NCI-H1092 treated with DMSO at 0.1 percent for 48 hours (cell line): ENCODE measurements at regions not wholly inside any gene's neighbourhood (a gene's known extent, or its start where the extent isn't known, plus 50 kb on each side); places are given as distances from the start of the nearest gene placed in this dataset.
A peak's percentile ranks its signal among the peaks of the same experiment; 100 is the strongest.
"Not testable (repeated sequence)": the region's sequence is repeated elsewhere in the genome, so short reads cannot be mapped to it uniquely, and the experiment has no call there.

Source experiments
- DNase-seq: peaks from one replicate; lab custom pipeline; 2025; lab: John Stamatoyannopoulos, UW

DNA sequence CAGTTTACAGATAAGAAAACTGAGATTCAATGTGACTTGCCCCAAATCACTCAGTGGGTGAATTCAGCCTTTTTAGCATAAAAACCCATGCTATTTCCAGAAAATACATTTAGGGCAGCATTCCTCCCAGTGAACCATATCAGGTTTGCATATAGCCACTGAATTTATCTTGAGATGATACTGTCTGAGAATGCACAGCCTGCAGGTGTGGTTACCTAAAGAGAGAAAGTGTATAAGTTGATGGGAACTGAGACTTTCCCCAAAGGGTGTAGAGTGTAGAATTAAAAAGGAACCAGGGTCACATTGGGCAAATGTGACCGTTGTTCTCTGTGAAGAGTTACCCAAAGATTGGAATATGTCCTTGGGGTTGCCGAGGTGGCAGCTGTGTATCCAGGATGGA is 100.0 kb upstream of the PIK3R1 start:
- DNase-seq, result no peak

DNA sequence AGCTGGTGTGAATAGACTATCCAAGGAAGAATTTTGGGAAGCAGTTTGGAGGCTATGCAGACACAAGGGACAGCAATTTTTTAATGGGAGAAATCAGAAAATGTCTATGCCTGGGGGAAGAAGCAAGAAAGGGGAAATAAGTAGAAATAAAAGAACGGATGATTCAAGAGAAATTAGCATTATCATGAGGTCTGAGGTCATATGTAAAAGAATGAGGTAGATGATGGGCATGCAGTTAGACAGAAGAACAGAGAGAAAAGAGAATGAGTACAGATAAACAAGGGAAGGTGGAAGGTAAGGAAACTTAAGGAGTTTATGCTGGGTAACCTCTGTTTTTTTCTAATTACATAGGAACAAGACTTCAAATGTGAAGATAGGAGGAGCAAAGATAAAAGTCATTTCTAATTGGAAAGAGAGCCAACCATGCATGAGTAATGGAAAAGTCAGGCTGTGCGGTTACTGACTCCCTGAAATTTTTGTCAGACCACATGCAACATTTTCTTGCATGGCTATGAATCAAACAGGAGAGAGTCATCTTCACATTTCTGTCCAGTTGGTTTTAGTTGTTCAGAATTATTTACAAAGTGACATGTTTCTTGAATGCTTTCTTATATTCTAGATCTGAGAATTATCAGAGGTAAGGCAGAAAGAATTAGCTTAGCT is 101.0 kb upstream of the PIK3R1 start:
- no peak for DNase-seq

DNA sequence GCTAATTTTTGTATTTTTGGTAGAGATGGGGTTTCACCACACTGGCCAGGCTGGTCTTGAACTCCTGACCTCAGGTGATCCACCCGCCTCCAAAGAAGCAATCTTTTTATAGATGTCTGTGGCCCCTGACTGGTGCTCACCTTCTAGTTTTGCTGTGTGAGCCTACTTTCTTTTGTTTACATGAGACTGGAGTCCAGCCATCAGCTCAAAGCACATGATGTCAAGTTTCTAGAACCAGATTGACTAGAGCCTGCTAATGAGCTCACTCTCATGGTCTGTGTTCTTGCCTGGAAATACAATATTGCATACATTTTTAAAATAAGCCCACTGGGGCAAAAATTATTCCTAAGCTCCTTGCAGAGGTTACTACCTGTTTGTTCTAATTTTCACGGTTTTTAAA is 102.9 kb upstream of the PIK3R1 start:
- no peak for DNase-seq

DNA sequence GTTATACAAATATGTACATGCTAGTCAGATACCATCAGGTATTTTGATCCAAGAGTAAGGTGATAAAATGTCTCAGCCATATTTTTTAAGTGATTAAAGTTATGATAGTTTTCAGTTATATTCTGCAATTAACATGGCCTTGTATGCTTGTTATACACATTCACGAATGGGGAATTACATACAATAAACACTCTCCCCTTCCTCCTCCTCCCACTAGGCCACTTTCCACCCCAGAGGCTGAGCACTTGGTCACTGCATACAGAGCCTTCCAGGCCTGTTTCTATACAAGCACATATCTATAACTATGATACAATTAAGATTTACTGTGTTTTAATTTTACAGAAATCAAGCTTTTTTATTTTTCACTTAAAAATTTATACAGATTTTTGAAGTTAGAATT is 104.7 kb upstream of the PIK3R1 start:
- no peak for DNase-seq

DNA sequence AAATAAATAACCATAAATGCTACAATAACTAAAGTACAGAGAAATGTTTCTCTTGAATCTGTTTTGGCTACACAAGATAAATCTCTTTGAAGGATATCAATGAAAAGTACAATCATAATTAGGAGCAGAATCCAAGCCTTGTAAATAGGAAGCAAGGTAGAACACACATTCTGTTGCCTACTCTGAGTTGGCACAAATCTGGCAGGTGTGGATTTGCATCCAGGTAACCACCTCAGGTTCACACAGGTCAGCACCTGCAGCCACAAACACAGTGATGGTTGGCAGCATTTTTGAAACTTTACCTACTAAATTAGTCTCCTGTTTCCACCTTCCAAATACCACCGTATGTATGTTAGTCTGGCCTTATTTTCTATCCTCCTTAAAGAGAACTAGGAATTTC is 105.3 kb upstream of the PIK3R1 start:
- DNase-seq, result no peak

DNA sequence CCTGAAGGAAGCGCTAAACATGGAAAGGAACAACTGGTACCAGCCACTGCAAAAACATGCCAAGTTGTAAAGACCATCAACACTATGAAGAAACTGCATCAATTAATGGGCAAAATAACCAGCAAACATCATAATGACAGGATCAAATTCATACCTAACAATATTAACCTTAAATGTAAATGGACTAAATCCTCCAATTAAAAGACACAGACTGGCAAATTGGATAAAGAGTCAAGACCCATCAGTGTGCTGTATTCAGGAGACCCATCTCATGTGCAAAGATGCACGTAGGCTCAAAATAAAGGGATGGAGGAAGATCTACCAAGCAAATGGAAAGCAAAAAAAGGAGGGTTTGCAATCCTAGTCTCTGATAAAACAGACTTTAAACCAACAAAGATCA is 111.3 kb upstream of the PIK3R1 start:
- not testable (repeated sequence) for DNase-seq

DNA sequence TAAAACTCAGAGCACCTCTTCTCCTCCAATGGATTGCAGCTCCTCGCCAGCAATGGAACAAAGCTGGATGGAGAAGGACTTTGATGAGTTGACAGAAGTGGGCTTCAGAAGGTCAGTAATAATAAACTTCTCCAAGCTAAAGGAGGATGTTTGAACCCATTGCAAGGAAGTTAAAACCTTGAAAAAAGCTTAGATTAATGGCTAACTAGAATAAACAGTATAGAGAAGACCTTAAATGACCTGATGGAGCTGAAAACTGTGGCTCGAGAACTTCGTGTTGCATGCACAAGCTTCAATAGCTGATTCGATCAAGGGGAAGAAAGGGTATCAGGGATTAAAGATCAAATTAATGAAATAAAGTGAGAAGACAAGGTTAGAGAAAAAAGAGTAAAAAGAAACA is 112.3 kb upstream of the PIK3R1 start:
- not testable (repeated sequence) for DNase-seq

DNA sequence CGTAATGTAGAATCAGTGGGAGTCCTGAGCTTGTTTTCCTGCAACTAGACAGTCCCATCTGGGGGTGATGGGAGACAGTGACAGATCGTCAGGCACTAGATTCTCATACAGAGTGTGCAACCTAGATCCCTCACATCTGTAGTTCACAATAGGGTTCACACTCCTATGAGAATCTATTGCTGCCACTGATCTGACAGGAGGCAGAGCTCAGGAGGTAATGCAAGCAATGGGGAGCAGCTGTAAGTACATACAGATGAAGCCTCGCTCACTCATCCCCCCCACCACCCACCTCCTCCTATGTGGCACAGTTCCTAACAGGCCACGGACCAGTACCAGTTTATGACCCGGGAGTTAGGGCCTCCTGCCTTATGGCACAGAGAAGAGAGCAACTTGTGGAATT is 116.2 kb upstream of the PIK3R1 start:
- DNase-seq, result no peak

DNA sequence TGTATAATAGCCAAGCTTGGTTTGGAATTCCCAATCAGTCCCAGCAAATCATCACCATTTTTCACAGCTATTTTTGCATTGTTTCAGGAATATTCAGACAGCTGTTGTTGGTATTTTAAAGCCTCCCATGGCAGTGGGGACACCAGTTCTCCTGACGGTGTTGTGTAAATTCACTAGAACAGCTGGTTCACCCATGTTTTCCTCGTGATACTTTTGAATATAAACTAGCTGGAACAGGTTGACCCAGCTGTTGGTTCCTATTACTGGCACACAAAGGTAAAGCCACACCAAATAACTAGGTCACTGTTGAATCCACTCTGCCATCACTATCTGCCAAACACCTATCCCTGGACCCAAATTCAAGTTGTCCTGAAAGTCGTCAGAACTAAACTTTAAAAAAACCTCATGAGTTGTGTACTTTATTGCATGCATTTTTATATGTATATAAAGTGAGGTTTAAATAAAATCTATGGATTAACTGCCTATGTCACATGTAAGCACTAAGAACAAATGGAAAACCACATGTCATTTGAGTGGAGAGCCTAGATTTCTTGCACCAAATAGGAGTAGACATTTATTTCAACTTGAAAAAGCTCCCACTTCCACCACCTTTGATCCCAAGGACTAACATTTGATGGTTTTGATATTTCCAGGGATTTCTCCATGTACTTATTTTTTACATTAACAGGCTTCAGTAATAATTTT is 121.9 kb upstream of the PIK3R1 start:
- no peak for DNase-seq

DNA sequence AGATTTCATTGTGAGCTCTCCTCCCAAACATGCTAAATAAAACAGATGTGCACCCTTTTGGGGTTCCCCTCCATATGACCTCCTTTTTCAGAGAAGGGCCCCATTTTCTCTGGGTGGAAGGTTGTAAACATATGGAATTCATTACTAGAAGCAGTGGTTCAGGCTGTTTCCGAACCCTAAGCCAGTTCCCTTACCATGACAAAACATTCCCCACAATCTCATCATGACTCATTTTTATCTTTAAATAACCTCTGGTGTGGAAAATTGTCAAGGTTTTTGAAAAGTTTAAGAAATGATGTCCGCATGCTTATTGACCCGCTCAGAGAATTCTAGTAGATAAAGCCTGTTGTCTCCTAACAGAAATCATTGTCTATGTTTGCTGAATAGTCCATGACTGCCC is 127.3 kb upstream of the PIK3R1 start:
- no peak for DNase-seq

DNA sequence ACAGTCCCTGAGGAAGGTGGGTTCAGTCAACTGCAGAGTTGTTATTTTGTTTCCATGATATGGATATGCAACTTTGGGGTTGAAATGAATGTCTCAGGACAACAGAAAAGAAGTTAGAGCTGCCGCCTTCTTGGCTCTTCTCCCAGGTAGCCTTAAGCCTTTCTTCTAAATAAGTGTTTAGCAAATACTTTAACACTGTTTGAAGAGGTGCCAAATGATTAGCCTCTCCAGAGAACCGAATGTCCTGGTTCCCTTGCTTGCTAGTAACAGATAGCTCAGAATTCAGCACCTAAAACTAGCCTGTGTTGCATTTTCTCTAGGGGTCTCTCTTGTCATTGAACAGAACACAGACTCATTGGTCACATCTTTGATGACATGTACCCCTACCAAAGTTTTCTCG is 127.7 kb upstream of the PIK3R1 start:
- no peak for DNase-seq

DNA sequence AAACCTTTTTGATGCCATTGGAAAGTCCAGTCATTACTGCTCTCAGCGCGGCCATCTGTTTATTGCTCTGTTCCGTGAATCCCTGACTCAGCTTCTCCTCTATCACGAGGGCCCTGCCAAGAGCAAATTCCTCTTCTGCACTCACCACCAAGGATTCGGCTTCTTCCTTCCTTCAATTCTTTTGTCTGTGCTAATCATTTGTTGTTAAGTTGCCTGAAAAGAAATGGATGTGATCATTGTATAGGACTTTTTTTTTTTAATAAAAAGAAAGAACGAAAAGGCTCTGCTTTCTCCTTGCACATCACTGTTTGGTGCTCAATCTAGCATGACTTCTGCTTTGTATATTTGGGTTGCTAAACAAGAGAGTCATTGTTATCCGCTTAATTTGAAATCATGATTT is 128.7 kb upstream of the PIK3R1 start:
- DNase-seq, result no peak

DNA sequence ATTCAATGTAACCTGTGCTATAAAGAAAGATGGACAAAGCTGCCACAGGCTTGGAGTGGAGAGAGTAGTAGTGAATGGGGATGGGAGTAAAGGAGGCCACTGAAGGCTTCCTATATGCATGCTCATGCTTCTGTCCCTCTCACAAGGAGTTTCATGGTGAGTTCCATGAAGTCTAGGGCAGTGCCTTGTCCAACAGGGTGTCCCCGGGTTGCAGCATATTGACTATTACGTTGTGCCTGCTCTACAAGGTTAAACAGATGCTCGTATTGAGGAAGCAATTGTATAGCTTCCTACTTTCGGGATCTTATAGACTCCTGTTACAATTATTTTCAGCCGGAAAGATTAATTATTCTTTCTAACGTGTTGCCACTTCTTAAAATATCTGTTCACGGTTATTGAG is 129.1 kb upstream of the PIK3R1 start:
- no peak for DNase-seq

DNA sequence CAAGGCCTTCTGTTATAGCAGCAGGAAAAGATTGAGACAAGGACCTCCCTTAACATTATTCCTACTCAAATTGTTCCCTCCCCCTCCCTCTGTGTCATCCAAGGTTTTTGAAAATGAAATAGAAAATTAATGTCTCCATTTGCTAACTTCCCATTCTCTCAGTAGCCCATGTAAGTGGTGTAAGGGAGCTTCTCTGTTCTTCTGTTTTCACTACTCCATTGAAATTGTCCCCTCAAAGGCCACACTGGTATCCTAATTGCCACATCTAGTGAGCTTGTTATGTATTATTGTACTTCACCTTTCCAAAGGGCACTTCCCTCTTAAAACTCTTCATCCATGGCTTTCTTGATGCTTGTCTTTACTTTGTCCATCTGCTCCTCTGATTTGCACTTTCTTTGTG is 131.2 kb upstream of the PIK3R1 start:
- DNase-seq, result no peak

DNA sequence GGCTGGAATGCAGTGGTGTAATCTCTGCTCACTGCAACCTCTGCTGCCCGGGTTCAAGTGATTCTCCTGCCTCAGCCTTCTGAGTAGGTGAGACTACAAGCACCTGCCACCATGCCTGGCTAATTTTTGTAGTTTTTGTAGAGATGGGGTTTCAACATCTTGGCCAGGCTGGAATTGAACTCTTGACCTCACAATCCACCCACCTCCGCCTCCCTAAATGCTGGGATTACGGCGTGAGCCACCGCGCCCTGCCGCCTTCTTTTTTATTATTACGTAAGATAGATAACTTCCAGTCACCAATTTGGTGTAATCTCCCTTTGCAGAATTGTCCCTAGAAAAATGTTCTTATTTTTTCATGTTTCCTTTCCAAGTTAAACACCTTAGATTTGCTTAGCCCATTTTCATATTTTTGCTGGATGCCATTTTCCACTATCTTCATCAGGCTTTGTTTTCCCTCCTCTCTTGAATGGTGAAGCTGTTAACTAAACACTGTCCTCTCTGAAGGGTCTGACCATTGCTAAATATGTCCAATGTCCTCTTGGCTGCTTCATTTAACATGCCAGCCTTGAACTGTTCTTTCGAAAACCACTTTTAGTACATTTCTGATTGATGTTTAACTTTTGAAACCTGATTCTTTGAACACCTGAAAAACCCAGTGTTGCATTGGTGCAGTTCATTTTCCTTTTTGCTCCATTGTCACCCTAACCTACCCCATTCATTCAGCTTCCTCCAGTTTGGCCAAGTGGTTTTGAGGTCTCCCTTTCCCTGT is 135.1 kb upstream of the PIK3R1 start:
- DNase-seq, result no peak

DNA sequence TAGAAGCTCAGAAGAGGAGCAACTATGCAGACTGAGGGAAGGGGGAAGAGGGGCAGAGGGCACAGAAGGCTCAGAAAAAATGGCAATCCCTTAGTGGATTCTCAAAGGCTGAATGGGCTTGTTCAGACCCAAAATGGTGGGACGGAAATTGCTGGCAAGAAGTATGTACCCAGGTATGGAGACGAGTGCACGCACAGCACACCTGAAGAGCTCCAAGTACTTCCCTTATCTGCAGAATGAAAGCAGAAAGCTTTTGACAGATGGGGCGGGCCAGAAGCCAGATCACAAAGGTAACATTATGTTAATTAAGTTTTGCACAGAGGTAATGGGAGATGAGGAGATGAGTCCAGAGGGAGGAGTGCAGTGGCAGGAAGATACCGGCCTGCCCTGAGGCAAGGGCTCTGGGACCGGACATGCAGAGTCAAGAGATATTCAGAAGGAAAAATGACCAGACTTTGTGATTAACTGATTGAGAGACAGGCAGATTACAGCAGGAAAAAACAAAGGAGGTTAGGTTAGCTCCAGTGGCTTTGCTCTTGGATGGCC is 138.1 kb upstream of the PIK3R1 start:
- DNase-seq, result no peak

DNA sequence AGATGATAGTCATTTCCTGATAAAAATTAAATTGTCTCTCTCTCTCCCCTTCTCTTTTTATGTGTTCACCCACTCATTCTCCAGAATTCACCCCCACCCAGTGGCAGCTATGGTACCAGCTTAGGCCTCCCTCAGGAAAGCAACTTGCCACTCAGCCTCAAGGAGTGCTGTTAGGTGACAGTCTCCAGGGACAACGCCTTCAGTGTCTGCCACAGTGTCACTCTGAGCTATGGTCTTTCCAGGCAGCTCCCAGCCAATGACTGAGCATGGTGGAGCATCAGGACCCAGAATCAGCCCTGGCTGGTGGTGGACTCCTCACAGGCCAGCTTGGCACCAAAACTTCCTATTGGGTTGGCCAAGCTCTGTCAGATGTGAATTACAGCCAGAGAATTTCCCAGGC is 140.9 kb upstream of the PIK3R1 start:
- DNase-seq, result no peak

DNA sequence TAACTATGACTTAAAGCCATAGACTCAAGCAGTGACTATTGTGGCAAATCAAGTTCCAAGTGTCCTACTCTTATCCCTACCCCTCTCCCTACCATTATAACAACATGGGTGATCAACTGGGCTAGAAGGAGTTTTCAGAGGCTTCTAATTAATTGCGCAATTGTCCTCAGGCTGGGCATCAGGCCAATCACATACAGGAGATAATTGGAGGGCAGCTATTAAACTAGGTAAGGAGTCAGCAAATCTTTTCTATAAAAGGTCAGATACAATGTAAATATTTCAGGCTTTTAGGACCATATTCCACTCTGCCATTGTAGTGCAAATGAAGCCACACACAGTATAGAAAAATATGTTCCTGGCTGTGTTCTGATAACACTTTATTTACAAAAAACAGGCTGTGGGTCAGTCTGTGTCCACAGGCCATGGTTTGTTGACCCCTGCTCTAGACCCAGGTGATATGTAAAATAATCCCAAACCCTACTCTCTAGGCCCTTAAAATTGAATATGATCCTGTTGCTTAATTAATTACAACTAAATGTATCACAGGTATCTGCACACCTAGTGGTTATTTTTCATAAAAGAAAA is 141.4 kb upstream of the PIK3R1 start:
- DNase-seq, result peak; percentile 41

DNA sequence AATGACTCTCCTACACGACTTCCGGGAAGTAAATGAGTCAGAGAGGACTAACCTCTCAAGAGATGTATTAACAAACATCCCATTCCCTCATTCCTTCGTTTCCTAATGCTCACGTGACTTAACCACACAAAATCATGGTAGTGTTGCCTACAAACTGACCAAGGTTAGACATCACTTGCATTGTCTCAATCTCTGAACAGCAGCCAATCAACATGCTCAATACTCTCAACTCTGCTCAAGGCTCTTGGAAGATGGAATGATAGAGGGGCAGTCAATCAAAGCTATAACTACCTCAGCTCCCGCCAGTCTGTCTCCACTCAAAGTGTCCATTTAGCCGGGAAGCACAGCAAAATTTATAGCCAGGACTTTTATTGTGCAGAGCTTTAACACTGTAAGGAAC is 143.8 kb upstream of the PIK3R1 start:
- no peak for DNase-seq

DNA sequence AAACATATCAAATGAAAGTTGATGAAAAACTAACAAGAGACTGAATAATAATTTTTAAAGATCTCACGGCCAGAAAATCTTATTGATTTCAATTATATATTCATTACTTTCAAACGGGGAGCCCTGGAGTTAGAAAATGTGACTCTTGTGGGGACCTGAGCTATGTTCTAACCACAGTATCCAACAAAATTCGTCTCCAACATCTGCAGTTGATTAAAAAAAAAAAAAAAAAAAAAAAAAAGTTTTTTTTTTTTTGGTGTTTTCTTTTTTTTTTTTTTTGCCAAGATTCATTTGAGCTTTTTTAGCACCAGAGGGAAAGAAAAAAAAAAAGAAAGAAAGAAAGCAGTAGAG is 144.3 kb upstream of the PIK3R1 start:
- DNase-seq, result no peak

DNA sequence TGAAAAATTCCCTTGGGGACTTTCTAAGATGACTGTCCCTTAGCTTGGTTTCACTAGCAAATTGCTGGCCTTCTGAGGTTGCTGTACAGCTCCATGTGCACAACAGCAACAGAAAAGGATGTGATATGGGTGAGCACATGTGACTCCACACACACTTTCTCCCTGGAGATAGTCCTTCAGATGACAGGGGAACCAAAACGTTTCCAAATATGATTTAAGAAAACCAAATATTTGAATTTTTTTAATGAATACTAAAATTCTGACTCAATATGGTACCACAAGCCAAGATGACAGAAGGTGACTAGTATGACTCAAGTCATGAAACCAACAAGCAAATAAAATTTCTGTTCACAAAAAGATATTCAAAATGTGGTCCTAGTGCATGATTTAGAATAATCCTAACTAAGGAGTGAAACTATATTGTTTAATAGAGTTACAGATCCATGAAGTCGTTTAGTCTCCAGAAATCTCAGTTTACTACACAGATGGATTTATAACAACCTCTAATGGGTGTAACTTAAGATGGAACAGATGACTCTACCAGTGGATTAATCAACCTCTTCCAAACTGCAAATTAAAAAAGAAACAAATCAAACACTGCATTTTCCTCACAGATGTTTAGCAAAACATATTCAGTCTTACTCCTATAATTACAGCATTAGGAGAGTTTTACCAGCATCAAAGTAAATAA is 144.8 kb upstream of the PIK3R1 start:
- DNase-seq, result no peak

DNA sequence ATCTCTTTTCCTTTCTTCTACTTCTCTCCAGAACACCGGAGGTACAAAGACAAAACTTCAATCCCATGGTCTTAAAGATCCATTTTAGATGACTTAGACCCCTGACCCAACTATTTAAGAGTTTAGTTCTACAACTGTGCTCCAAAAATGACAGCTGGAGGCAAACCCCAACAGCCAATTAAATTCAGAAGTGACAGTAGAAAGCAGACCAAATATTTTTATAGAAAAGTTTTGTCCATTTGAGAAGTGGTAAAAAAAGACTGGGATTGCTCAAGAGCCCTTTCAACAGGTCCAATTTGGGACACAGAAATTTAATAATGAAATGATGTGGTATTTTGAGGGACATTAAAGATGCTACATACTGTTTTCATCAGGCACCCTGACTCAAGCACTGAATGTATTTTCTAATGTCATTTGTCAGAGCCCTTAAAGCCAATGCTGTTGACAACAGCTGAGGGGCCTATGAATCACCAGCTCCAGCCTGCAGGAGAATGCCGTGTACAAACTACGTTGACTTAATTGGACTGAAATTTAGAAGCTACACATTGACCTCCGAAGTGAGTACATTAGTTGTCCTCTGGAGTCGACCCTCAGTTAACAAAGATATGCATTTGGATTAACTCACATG is 147.5 kb upstream of the PIK3R1 start:
- no peak for DNase-seq
